Activated gamma-delta T cell treated with anti-CD3 and anti-CD28 coated beads, Interleukin-2, amount 50 U/mL, for 16 hours (primary cell): ENCODE measurements at regions not wholly inside any gene's neighbourhood (a gene's known extent, or its start where the extent isn't known, plus 50 kb on each side); places are given as distances from the start of the nearest gene placed in this dataset.
"Not testable (repeated sequence)": the region's sequence is repeated elsewhere in the genome, so short reads cannot be mapped to it uniquely, and the experiment has no call there.

Experiments used
- DNase-seq: peaks from one replicate; pipeline ENCODE4 v3.0.0-alpha.2; 2020; ENCODE audit warnings: low read depth

DNA sequence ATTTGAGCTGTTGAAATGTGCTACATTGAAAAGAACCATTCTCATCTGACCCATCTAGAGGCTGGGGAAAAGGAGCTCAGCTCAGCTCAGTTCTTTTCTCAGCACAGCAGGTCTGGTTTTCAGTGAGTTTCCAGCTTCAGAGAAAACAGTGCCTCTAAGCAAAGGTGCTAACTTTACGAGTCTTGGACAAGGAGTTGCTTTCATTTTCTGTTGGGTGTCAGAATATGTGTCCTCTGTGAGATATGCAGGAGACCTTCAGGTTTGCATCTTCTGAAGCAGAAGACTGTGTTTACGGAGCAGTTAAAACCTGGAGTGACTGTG is 321.3 kb upstream of the USP24 start:
- DNase-seq: no peak

DNA sequence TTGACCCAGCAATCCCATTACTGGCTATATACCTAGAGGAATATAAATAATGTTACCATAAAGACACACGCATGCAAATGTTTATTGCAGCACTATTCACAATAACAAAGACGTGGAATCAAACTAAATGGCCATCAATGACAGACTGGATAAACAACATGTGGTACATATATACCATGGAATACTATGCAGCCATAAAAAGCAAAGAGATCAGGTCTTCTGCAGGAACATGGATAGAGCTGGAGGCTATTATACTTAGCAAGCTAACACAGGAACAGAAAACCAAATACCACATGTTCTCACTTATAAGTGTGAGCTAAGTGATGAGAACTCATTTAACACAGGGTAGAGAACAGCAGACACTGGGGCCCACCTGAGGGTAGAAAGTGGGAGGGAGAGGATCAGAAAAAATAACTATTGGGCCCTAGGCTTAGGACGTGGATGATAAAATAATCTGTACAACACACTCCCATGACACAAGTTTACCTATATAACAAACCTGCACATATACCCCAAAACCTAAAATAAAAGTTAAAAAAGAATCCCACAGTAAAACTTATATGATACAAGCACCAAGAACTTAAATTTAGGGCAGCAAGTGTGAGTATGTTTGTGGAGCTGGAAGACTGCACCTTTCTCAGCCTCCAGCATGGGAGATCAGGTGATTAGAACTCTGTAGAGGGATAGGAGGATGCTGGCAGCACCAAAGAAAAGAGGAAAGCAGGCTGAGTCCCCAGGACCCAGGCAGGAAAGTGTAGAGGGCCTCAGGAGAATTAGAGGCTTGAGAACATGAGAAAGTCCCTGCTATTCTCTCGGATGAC is 320.8 kb upstream of the USP24 start:
- no peak for DNase-seq

DNA sequence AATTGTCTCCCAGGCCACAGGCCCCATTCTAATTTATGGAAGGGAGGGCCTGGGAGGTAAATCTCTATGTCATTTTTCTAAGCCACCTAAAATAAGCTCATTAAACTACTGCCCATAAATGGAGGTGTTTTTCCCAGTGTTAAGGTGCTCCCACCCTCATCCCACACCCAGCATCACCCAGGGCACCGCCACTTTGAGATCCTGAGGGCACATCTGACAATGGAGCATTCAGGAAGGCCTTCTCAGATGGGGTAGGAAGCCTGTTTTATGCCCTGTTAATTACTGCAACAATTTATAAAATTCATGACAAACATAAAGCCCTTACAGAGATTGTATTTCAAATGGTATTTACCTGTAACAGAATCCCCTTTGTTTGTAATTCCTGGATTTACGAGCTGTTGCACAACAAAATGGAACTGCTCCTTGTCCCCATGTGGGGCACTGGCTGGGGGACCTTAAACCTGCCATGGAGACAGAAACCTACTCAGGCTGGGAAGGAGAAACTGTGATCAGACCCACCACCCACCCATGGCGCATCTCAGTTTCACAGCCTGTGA is 319.5 kb upstream of the USP24 start:
- DNase-seq: no peak

GRCh38 chr1:55531644-55532043 is 316.5 kb upstream of the USP24 start:
- no peak for DNase-seq

DNA sequence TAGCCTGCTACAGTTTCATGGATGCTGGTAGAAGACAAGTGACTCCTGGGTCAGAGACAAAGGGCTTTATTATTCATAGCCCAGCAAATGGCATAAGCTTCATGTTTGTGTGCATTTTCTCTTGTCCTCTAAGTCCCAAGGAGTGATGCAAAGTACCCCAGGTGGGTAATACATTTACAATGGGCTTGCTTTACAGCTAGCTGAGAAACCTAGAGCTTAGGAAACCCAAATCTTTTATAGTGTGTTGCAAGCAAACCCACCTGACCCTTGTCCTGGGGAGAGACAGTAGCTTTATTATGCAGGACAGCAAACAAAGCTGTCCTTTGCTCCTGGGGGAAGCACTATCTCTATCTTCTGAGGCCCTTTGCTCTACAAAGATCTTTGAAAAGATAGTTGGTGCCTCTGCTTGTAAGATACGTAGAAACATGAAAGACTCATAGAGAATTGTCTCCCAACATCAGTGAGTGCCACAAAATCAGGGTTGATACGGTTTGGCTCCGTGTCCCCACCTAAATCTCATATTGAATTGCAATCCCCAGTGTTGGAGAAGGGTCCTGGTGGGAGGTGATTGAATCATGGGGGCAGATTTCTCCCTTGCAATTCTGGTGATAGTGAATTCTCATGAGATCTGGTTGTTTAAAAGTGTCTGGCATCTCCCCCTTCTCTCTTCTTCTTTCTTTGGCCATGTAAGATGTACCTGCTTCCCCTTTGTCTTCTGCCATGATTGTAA is 315.8 kb upstream of the USP24 start:
- DNase-seq: no peak

DNA sequence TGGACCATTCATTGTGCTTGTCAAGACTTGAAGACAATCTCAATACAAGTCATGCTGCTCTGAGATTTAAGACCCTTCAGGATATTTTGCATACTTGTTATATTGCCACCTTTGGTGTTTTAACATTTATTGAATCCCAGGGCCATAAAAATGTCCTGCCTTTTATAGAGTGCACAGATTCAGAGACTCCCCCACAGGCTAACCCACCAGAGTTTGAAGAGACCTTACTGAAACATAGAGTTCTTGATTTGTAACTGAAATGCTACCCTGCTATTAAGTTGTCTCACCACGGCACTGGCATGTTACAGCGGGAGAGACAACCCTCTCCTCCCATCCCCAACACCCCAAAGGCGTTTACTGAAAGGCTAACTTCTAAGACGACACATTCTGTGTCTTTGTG is 313.9 kb upstream of the USP24 start:
- DNase-seq: no peak

DNA sequence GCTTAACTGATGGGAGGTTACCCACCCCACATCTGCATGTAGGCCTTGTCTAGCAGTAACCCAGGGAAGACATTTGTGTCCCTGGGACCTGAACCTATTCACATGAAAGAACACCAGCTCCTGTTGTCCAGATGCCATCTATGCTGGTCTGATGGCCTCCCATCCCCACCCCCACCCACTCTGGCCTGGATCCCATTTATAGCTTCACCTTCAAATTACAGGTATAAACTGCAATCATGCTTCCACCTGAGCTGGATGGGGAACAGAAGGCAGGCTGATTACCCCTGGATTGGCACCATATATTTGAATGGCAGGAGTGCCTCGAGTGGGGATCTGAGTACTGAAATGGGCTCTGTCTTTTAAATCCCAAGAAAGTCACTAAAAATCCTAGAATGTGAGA is 312.7 kb upstream of the USP24 start:
- DNase-seq: no peak

DNA sequence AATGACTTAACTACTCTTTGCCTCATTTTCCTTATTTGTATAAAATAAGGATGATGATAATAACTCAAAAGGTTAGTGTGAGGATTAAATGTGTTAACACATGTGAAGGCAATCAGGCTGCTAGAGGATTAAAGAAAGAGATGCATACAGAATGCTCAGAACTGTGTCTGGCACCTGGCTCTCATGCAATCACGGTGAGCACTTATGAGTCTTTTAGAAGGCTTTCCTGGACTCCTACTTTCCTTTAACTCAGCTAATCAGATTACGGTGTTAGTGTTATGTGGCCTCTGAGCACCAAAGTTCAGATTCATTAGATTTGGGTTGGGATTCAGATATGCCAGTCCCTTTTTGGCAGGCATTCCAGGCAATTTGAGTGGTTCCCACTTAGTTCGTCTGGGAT is 311.6 kb upstream of the USP24 start:
- DNase-seq: no peak

DNA sequence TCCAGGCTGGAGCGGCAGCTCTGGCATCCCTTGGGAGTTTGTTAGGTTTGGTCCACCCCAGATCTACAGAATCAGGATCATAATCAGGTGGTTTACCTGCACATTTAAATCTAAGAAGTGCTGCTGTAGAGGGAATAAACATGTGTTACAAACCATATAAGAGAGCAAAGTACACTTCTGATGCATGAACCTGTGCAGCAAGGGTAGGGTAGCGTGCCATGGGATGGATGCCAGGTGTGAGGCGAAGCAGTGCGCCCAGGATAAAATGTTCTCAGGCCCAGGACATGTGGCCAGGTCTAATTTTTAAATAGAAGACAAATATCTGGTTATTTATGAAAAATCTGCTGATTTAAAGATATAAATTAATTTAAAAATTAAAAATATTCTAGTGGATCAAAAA is 308.8 kb upstream of the USP24 start:
- no peak for DNase-seq

DNA sequence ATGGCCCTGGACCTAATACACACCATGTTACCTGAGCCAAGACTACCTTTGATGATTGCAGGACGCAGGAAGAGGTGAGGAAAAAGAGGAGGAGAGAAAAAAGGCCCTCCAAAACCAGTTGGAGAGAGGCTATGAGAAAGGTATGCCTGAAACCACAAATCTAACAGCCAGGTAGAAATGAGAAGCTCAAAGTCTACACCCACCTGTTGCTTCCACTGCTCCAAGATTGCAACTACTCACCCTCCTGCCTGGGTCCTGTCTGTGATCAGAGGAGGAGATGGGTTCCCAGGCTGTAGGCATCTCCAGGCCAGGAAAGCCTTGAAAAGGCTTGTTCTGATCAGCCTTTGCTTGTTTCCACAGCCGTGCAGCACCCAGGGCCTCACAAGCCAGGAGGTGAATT is 307.8 kb upstream of the USP24 start:
- no peak for DNase-seq

DNA sequence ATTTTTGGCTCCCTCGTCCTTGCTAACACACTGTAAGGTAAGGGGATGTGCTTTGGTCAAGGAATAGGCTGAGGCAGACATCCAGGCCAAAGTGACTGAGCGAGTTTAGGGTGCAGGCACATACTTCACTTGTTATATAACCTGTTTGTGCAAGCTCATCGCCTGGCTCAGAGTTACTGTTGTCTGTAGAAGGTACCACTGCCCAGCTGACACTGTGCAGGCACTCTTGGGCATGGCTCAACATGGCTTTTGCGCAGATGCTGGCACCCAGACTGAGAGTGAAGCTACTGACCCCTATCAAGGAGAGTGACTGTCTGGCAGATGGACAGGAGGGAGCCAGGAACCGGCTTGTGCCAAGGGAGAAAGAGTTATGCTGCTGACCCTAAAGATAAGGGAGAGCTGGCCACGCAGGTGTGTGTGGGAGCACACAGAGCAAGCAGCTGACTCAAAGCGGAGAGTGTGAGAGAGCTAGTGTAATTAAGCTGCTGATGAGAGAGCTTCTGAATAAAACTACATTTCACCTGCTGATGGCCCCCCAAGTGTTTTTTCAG is 307.3 kb upstream of the USP24 start:
- DNase-seq: no peak

- no peak for DNase-seq
Measured at GRCh38 chr1:55520861-55521260, 305.7 kb upstream of the USP24 start.

- DNase-seq: no peak
Measured at GRCh38 chr1:55519937-55520683, 304.9 kb upstream of the USP24 start.

DNA sequence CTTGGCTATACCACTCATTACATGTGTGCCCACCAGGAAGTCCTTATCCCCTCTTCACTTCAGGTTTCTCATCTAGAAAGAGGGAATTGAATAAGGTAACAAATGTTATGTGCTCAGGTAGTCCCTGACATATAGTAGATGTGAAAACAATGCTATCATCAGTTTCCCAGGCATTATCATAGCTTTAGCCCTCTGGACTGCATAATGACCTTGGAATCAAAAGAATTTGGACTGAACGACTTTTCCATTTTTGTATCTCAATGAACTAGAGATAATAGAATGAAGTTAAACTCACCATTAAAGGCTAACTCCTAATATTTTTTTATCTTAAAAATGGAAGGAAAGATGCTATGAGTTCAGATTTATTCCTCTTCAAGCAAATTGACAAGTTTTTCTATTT is 304.1 kb upstream of the USP24 start:
- no peak for DNase-seq

- no peak for DNase-seq
Measured at GRCh38 chr1:55517036-55517435, 301.9 kb upstream of the USP24 start.

GRCh38 chr1:55514571-55514970 is 299.4 kb upstream of the USP24 start:
- DNase-seq: not testable (repeated sequence)

DNA sequence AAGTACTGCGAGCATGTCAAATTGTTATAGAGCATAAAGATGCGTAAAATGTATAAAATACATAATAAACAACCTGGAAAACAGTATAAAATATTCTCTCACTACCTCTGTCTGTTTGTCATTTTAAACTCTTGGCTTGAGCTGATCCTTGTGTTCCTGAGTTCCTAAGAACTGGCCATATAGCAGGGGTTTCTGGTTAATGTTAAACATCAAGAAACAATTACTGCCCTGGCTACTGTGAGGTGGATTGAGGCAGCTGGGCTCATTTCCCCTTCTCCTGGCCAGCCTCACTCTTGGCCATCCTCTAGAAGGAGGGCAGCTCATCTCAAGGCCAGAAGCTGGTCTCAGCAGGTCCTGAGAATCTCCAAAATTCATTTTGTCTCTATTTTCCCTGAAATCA is 297.3 kb upstream of the USP24 start:
- no peak for DNase-seq

DNA sequence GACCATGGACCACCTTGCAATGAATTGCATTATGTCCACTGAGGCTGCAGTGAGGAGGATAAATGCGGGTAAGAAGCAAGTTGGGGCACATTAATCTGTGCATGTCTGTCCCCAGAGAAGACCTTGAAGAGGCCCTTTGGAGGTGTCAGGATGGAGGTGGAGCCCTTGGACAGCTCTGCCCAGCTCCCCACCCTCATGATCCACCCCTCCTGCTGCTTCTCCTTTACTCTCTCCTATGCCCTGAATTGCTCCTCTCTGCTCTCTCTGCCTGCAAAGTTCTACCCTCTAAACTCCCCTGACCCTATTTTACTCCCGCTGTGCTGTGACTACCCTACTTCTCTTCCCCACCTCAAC is 292.4 kb upstream of the USP24 start:
- DNase-seq: no peak

GRCh38 chr1:55506740-55507577 is 291.8 kb upstream of the USP24 start:
- no peak for DNase-seq

GRCh38 chr1:55505326-55505725 is 290.2 kb upstream of the USP24 start:
- no peak for DNase-seq

DNA sequence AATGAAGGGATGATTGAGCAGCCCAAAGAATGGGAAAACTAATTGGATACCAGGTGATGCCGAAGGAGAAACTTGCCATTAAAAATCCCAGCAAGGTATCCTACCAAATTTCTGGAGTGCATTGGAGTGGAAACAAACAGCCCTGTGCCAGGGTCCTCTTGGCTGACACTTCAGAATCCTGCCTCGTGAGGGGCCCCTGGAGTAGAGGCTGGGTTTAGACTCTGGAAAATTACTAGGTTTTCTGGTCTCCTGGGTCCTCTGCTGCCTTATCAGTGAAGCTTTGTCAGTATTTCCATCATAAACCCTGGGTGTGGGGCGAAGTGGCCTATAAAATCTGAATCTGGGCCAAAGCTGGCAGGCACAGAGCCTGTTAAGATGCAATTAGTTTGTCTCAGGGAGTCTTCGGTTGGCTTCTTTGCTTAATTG is 289.2 kb upstream of the USP24 start:
- no peak for DNase-seq
